Heart right ventricle (tissue), 16 donors: ENCODE measurements at regions not wholly inside any gene's neighbourhood (a gene's known extent, or its start where the extent isn't known, plus 50 kb on each side); places are given as distances from the start of the nearest gene placed in this dataset.

Experiments used
- ATAC-seq, 8 donors: fragments of 200-7000 bp; cut with Tn5 transposase; one replicate each; pipeline ENCODE4 v1.9.1; 2020; ENCODE audit warnings: mild to moderate bottlenecking in 8 of 8, moderate library complexity in 8 of 8, moderate number of reproducible peaks in 1 of 8
- DNase-seq, 2 donors: peaks; one replicate each; pipeline ENCODE4 v3.0.0-alpha.2; 2020
- H3K27ac ChIP-seq, 10 donors: fragments of 200-600 bp; sonication (generic) in 2 of 10; one replicate each; pipeline versions ENCODE4 v1.5.0 to v1.8.0; 2020 to 2022; ENCODE audit warnings: mild to moderate bottlenecking in 3 of 10
- H3K27me3 ChIP-seq, 7 donors: fragments of 200-600 bp; one replicate each; pipeline ENCODE4 v1.8.0; 2021 to 2022; ENCODE audit warnings: mild to moderate bottlenecking in 2 of 7
- H3K36me3 ChIP-seq, 9 donors: fragments of 200-600 bp; sonication (generic) in 1 of 9; one replicate each; pipeline versions ENCODE4 v1.5.0 to v1.8.0; 2020 to 2022; ENCODE audit warnings: mild to moderate bottlenecking in 2 of 9
- H3K4me1 ChIP-seq, 9 donors: fragments of 200-600 bp; sonication (generic) in 1 of 9; one replicate each; pipeline versions ENCODE4 v1.5.0 to v1.8.0; 2020 to 2022; ENCODE audit warnings: mild to moderate bottlenecking in 4 of 9
- H3K4me3 ChIP-seq, 10 donors: fragments of 200-600 bp; sonication (generic) in 2 of 10; one replicate each; pipeline versions ENCODE4 v1.5.0 to v1.8.0; 2020 to 2022; ENCODE audit warnings: mild to moderate bottlenecking in 7 of 10, moderate library complexity in 2 of 10
- H3K9me3 ChIP-seq, 11 donors: fragments of 200-600 bp in 10 of 11; sonication (generic) in 2 of 11; one replicate each; pipeline versions ENCODE4 v1.5.0 to v1.8.0; 2013 to 2022; ENCODE audit warnings: mild to moderate bottlenecking in 2 of 11, control low read depth in 1 of 11, moderate library complexity in 1 of 11
- CTCF ChIP-seq, 9 donors: fragments of 200-600 bp; sonication (generic) in 2 of 9; IDR thresholded peaks; one replicate each; pipeline versions ENCODE4 v1.5.0 to v1.8.0; 2021 to 2022; ENCODE audit warnings: antibody characterized with exemption in 9 of 9, mild to moderate bottlenecking in 5 of 9, moderate library complexity in 1 of 9
- WGBS, 2 donors: extraction: QIAGEN DNeasy Blood & Tissue Kit; methylation state at CpG; one replicate each; pipeline ENCODE4 v1.1.7; 2013; ENCODE audit warnings: inconsistent platforms in 1 of 2; 5-methylcytosine and 5-hydroxymethylcytosine counted together
- intact Hi-C, 10 donors: fragments of 100-400 bp; cut with DNase I; formaldehyde crosslinking; loops; one replicate each; pipeline versions ENCODE4 v1.11.1 to v1.14.2; 2022
- donor health status: Arrhythmogenic right ventricular cardiomyopathy.
- donor health status: ischemic (EF 13 %, LVEDD 7.1; RV severe dilation, severe dysfunction).
- donor health status: healthy with polysubstance abuse.
- donor health status: DM: no; HTN: yes; CAD: no.
- donor health status: DM: no; HTN: no; CAD: no.
- donor health status: ischemic (EF 25% LVEDD 6.9; RV normal size, moderate dysfunction).
- donor health status: ischemic (EF 25% LVEDD 5.7; RV mildly dilated, moderate dysfunction).
- donor health status: healthy.
- donor health status: DM: yes; HTN: yes; CAD: no.
- donor health status: Ischemic cardiomyopathy.
- donor health status: ischemic (EF 35%, LVEDD 5.7; RV mildly dilated, moderate dysfunction).
- donor health status: nonischemic (EF 11% LVEDD 7.7; RV severe dilation, severe dysfunction).
- donor health status: DM: yes; HTN: yes; CAD: no.
- donor health status: PGD.
- donor health status: ischemic (EF 29% LVEDD 5.4; RV normal size, mild dysfunction).
- donor health status: nonischemic (EF 23%, LVEDD 6.1; RV moderate dilation, normal function).

- DNase-seq (no peak), ATAC-seq (no peak)
- WGBS, 2 donors: 79 to 86% methylated on average over 10 of the region's 10 CpGs
- Histone ChIP-seq H3K27me3 (peaks cover 0 to 11% (median 0%) of the 10 kb centered on the region in 7 donors), H3K27ac (no peak overlapping the region), H3K4me3 (no peak overlapping the region), H3K4me1 (no peaks in the 10 kb centered on the region), H3K36me3 (no peaks in the 10 kb centered on the region), H3K9me3 (no peaks in the 10 kb centered on the region)
- no peak for TF ChIP-seq CTCF (IDR thresholded peaks at IDR 0.05)
- intact Hi-C loops: loop anchor here in 7 of 10 donors (10.0 kb wide), 3 partner anchors 248 to 1298 kb away; no protein-coding TSS in a partner anchor
These were observed 55.0 kb upstream of the LAMA1 start for GRCh38 chr18:7172611-7173010.

GRCh38 chr18:7170292-7170691 is 52.7 kb upstream of the LAMA1 start:
- Histone ChIP-seq H3K4me1 (no peaks in the 10 kb centered on the region), H3K27ac (no peak overlapping the region), H3K4me3 (no peak overlapping the region), H3K36me3 (no peaks in the 10 kb centered on the region), H3K27me3 (peaks cover 0 to 11% (median 0%) of the 10 kb centered on the region in 7 donors), H3K9me3 (no peaks in the 10 kb centered on the region)
- intact Hi-C loops: loop anchor here in 7 of 10 donors (10.0 kb wide), 3 partner anchors 245 to 1295 kb away; no protein-coding TSS in a partner anchor
- no peak for TF ChIP-seq CTCF (IDR thresholded peaks at IDR 0.05)
- no peak for ATAC-seq
- DNase-seq: no peak
- 28 to 54% methylated on average over 8 of the region's 8 CpGs for WGBS, 2 donors

- no peak overlapping the region for H3K27ac ChIP-seq
- intact Hi-C loops: loop anchor here in 1 of 10 donors (10.0 kb wide), 1 partner anchor 145 kb away; no protein-coding TSS in a partner anchor
- DNase-seq (no peak), ATAC-seq (no peak)
- no peak overlapping the region for H3K4me3 ChIP-seq
- H3K27me3 ChIP-seq: peaks cover 0 to 11% (median 0%) of the 10 kb centered on the region in 7 donors
- no peak for TF ChIP-seq CTCF (IDR thresholded peaks at IDR 0.05)
- no peaks in the 10 kb centered on the region for H3K4me1 ChIP-seq
- 82 to 85% methylated on average over 11 of the region's 11 CpGs for WGBS, 2 donors
- no peaks in the 10 kb centered on the region for H3K36me3 ChIP-seq
- no peaks in the 10 kb centered on the region for H3K9me3 ChIP-seq
These were observed 52.0 kb upstream of the LAMA1 start for GRCh38 chr18:7169601-7170000.

- ATAC-seq (no peak), DNase-seq (no peak)
- intact Hi-C loops: loop anchor here in 1 of 10 donors (10.0 kb wide), 1 partner anchor 144 kb away; no protein-coding TSS in a partner anchor
- no peaks in the 10 kb centered on the region for H3K36me3 ChIP-seq
- H3K9me3 ChIP-seq: no peaks in the 10 kb centered on the region
- no peak overlapping the region for H3K27ac ChIP-seq
- no peak for TF ChIP-seq CTCF (IDR thresholded peaks at IDR 0.05)
- no peaks in the 10 kb centered on the region for H3K4me1 ChIP-seq
- peaks cover 0 to 12% (median 0%) of the 10 kb centered on the region in 7 donors for H3K27me3 ChIP-seq
- H3K4me3 ChIP-seq: no peak overlapping the region
- 85 to 90% methylated on average over 7 of the region's 7 CpGs for WGBS, 2 donors
These were observed 50.8 kb upstream of the LAMA1 start for GRCh38 chr18:7168408-7168807.
